T-helper 17 cell (primary cell): ENCODE measurements at regions not wholly inside any gene's neighbourhood (a gene's known extent, or its start where the extent isn't known, plus 50 kb on each side); places are given as distances from the start of the nearest gene placed in this dataset.

Experiments
- ATAC-seq: fragments of 150-1000 bp; cut with Tn5 transposase; 2 replicates; pipeline ENCODE4 v1.10.0; 2021; ENCODE audit warnings: mild to moderate bottlenecking, moderate library complexity
- DNase-seq, 3 donors: peaks; one replicate each; pipeline versions ENCODE4 v3.0.0 to v3.0.0-alpha.2; 2020 to 2021
- H3K9me3 ChIP-seq: one replicate; pipeline ENCODE4 v1.7.0; 2013; ENCODE audit warnings: low read length, mild to moderate bottlenecking; ENCODE audit not compliant: control insufficient read depth, poor library complexity, severe bottlenecking
- H3K27ac Mint-ChIP-seq: one replicate; pipeline ENCODE4 v1.8.0; 2022; ENCODE audit warnings: mild to moderate bottlenecking, moderate library complexity, mixed read lengths
- H3K27me3 Mint-ChIP-seq: one replicate; pipeline ENCODE4 v1.8.0; 2022; ENCODE audit warnings: mixed read lengths
- H3K36me3 Mint-ChIP-seq: one replicate; pipeline ENCODE4 v1.8.0; 2022; ENCODE audit warnings: low read depth, mixed read lengths
- H3K4me1 Mint-ChIP-seq: one replicate; pipeline ENCODE4 v1.8.0; 2022; ENCODE audit warnings: mild to moderate bottlenecking, mixed read lengths
- H3K4me3 Mint-ChIP-seq: one replicate; pipeline ENCODE4 v1.8.0; 2022; ENCODE audit warnings: mild to moderate bottlenecking, moderate library complexity, mixed read lengths

- no peaks in the 10 kb centered on the region for H3K36me3 Mint-ChIP-seq
- ATAC-seq (no peak), DNase-seq (no peak)
- peak overlapping the region; percentile 2 for H3K27ac Mint-ChIP-seq
- peaks cover 16% of the 10 kb centered on the region for H3K4me1 Mint-ChIP-seq
- H3K9me3 ChIP-seq = no peaks in the 10 kb centered on the region
- no peaks in the 10 kb centered on the region for H3K27me3 Mint-ChIP-seq
- no peak overlapping the region for H3K4me3 Mint-ChIP-seq
Measured at GRCh38 chr5:110056580-110057114, 366.9 kb downstream of the MAN2A1 start.

- Mint-ChIP-seq H3K27ac (no peak overlapping the region), H3K4me3 (no peak overlapping the region), H3K27me3 (no peaks in the 10 kb centered on the region), H3K36me3 (no peaks in the 10 kb centered on the region), H3K4me1 (peaks cover 16% of the 10 kb centered on the region)
- no peak for ATAC-seq
- no peak for DNase-seq
- no peaks in the 10 kb centered on the region for H3K9me3 ChIP-seq
Measured at GRCh38 chr5:110058175-110058574, 368.4 kb downstream of the MAN2A1 start.

GRCh38 chr5:110062246-110062645 is 372.5 kb downstream of the MAN2A1 start:
- ATAC-seq (no peak), DNase-seq (no peak)
- Mint-ChIP-seq H3K27me3 (no peaks in the 10 kb centered on the region), H3K4me3 (no peak overlapping the region), H3K4me1 (no peaks in the 10 kb centered on the region), H3K36me3 (no peaks in the 10 kb centered on the region), H3K27ac (no peak overlapping the region)
- no peaks in the 10 kb centered on the region for H3K9me3 ChIP-seq

- ATAC-seq = no peak
- H3K4me3 Mint-ChIP-seq = no peak overlapping the region
- no peaks in the 10 kb centered on the region for H3K9me3 ChIP-seq
- DNase-seq = no peak
- H3K27ac Mint-ChIP-seq = no peak overlapping the region
- no peaks in the 10 kb centered on the region for H3K36me3 Mint-ChIP-seq
- no peaks in the 10 kb centered on the region for H3K27me3 Mint-ChIP-seq
- no peaks in the 10 kb centered on the region for H3K4me1 Mint-ChIP-seq
Measured at GRCh38 chr5:110063640-110064602, 374.2 kb downstream of the MAN2A1 start.

- H3K36me3 Mint-ChIP-seq = no peaks in the 10 kb centered on the region
- no peaks in the 10 kb centered on the region for H3K4me1 Mint-ChIP-seq
- no peak overlapping the region for H3K4me3 Mint-ChIP-seq
- H3K27me3 Mint-ChIP-seq = no peaks in the 10 kb centered on the region
- H3K27ac Mint-ChIP-seq = no peak overlapping the region
- no peaks in the 10 kb centered on the region for H3K9me3 ChIP-seq
- ATAC-seq (no peak), DNase-seq (no peak)
Measured at GRCh38 chr5:110064603-110065268, 375.0 kb downstream of the MAN2A1 start.

- no peaks in the 10 kb centered on the region for H3K4me1 Mint-ChIP-seq
- H3K27ac Mint-ChIP-seq = no peak overlapping the region
- H3K36me3 Mint-ChIP-seq = no peaks in the 10 kb centered on the region
- ATAC-seq (no peak), DNase-seq (no peak)
- no peak overlapping the region for H3K4me3 Mint-ChIP-seq
- H3K27me3 Mint-ChIP-seq = peaks cover 5% of the 10 kb centered on the region
- peaks cover 2% of the 10 kb centered on the region for H3K9me3 ChIP-seq
Measured at GRCh38 chr5:110070836-110071235, 381.1 kb downstream of the MAN2A1 start.

GRCh38 chr5:110072651-110073050 is 382.9 kb downstream of the MAN2A1 start:
- Mint-ChIP-seq H3K4me1 (no peaks in the 10 kb centered on the region), H3K27ac (no peak overlapping the region), H3K4me3 (no peak overlapping the region), H3K36me3 (no peaks in the 10 kb centered on the region), H3K27me3 (peaks cover 10% of the 10 kb centered on the region)
- ATAC-seq (no peak), DNase-seq (no peak)
- H3K9me3 ChIP-seq = peaks cover 2% of the 10 kb centered on the region

- Mint-ChIP-seq H3K27ac (no peak overlapping the region), H3K27me3 (peaks cover 10% of the 10 kb centered on the region), H3K4me1 (no peaks in the 10 kb centered on the region), H3K36me3 (no peaks in the 10 kb centered on the region), H3K4me3 (no peak overlapping the region)
- no peak for ATAC-seq
- no peak for DNase-seq
- H3K9me3 ChIP-seq = peaks cover 2% of the 10 kb centered on the region
Measured at GRCh38 chr5:110073534-110073933, 383.8 kb downstream of the MAN2A1 start.

GRCh38 chr5:110075656-110076055 is 385.9 kb downstream of the MAN2A1 start:
- H3K9me3 ChIP-seq = peaks cover 2% of the 10 kb centered on the region
- Mint-ChIP-seq H3K27me3 (peaks cover 10% of the 10 kb centered on the region), H3K36me3 (no peaks in the 10 kb centered on the region), H3K27ac (no peak overlapping the region), H3K4me1 (no peaks in the 10 kb centered on the region), H3K4me3 (no peak overlapping the region)
- ATAC-seq (no peak), DNase-seq (no peak)

GRCh38 chr5:110077147-110077546 is 387.4 kb downstream of the MAN2A1 start:
- H3K4me1 Mint-ChIP-seq = no peaks in the 10 kb centered on the region
- H3K27ac Mint-ChIP-seq = no peak overlapping the region

GRCh38 chr5:110082194-110082593 is 392.5 kb downstream of the MAN2A1 start:
- DNase-seq (no peak), ATAC-seq (no peak)
- H3K36me3 Mint-ChIP-seq = no peaks in the 10 kb centered on the region
- no peak overlapping the region for H3K27ac Mint-ChIP-seq
- H3K4me1 Mint-ChIP-seq = no peaks in the 10 kb centered on the region
- no peak overlapping the region for H3K4me3 Mint-ChIP-seq
- H3K9me3 ChIP-seq = no peaks in the 10 kb centered on the region
- H3K27me3 Mint-ChIP-seq = peaks cover 5% of the 10 kb centered on the region

More at GRCh38 chr5:110077147-110077546, 387.4 kb downstream of the MAN2A1 start:
- H3K4me3 Mint-ChIP-seq = no peak overlapping the region
- DNase-seq (no peak), ATAC-seq (no peak)
- peaks cover 2% of the 10 kb centered on the region for H3K9me3 ChIP-seq
- no peaks in the 10 kb centered on the region for H3K36me3 Mint-ChIP-seq
- H3K27me3 Mint-ChIP-seq = peaks cover 10% of the 10 kb centered on the region

GRCh38 chr5:110082863-110083262 is 393.1 kb downstream of the MAN2A1 start:
- Mint-ChIP-seq H3K27ac (no peak overlapping the region), H3K36me3 (no peaks in the 10 kb centered on the region), H3K4me3 (no peak overlapping the region), H3K4me1 (no peaks in the 10 kb centered on the region), H3K27me3 (peaks cover 5% of the 10 kb centered on the region)
- ATAC-seq = no peak
- H3K9me3 ChIP-seq = no peaks in the 10 kb centered on the region
- no peak for DNase-seq

- peaks cover 5% of the 10 kb centered on the region for H3K27me3 Mint-ChIP-seq
- H3K4me1 Mint-ChIP-seq = no peaks in the 10 kb centered on the region
- no peaks in the 10 kb centered on the region for H3K36me3 Mint-ChIP-seq
Measured at GRCh38 chr5:110085826-110086225, 396.1 kb downstream of the MAN2A1 start.

More at GRCh38 chr5:110085826-110086225, 396.1 kb downstream of the MAN2A1 start:
- ATAC-seq = no peak
- no peak overlapping the region for H3K27ac Mint-ChIP-seq
- no peaks in the 10 kb centered on the region for H3K9me3 ChIP-seq
- H3K4me3 Mint-ChIP-seq = no peak overlapping the region
- no peak for DNase-seq
